CD4-positive, alpha-beta T cell (primary cell): ENCODE measurements at regions not wholly inside any gene's neighbourhood (a gene's known extent, or its start where the extent isn't known, plus 50 kb on each side); places are given as distances from the start of the nearest gene placed in this dataset.

ENCODE experiments used
- ATAC-seq: fragments of 200-7000 bp; cut with Tn5 transposase; one replicate; pipeline ENCODE4 v1.10.0; 2022; ENCODE audit warnings: mild to moderate bottlenecking; ENCODE audit not compliant: poor library complexity
- CTCF ChIA-PET: fragments of 350-600 bp; sonication (Branson Sonifier 250); formaldehyde crosslinking; loops from one replicate; lab custom pipeline; 2021; ENCODE audit warnings: antibody characterized with exemption, inconsistent platforms; lab: Charles Lee
- POLR2A ChIA-PET: fragments of 350-600 bp; sonication (Branson Sonifier 250); formaldehyde crosslinking; loops from one replicate; lab custom pipeline; 2021; ENCODE audit warnings: antibody characterized with exemption, inconsistent platforms; lab: Charles Lee
- DNase-seq, 14 experiments: peaks; one replicate each; pipeline ENCODE4 v3.0.0-alpha.2; 2013 to 2020; ENCODE audit warnings: mixed read lengths in 2 of 14
- H3K27ac ChIP-seq, 2 donors: one replicate each; pipeline versions ENCODE4 v1.5.1 to v1.7.0; 2013; ENCODE audit warnings: low read length in 2 of 2, low read depth in 1 of 2, mild to moderate bottlenecking in 1 of 2
- H3K27me3 ChIP-seq, 2 experiments: 1 replicate in 1 of 2; 2 replicates in 1 of 2; pipeline versions ENCODE4 v1.6.1 to v1.7.0; 2013; ENCODE audit warnings: low read length in 2 of 2, control low read depth in 1 of 2, mild to moderate bottlenecking in 1 of 2, moderate library complexity in 1 of 2; ENCODE audit not compliant: insufficient read depth in 2 of 2, control insufficient read depth in 1 of 2
- H3K36me3 ChIP-seq: one replicate; pipeline ENCODE4 v1.6.1; 2013; ENCODE audit warnings: low read length, control low read depth; ENCODE audit not compliant: insufficient read depth
- H3K4me1 ChIP-seq: one replicate; pipeline ENCODE4 v1.6.1; 2013; ENCODE audit warnings: low read length, control low read depth; ENCODE audit not compliant: insufficient read depth
- H3K4me3 ChIP-seq: one replicate; pipeline ENCODE4 v1.5.1; 2013; ENCODE audit warnings: mild to moderate bottlenecking, low read length, moderate library complexity
- H3K9me3 ChIP-seq, 2 experiments: 1 replicate in 1 of 2; 2 replicates in 1 of 2; pipeline versions ENCODE4 v1.6.1 to v1.7.0; 2013; ENCODE audit warnings: low read length in 2 of 2, mild to moderate bottlenecking in 2 of 2, control low read depth in 1 of 2, moderate library complexity in 1 of 2; ENCODE audit not compliant: control insufficient read depth in 1 of 2, insufficient read depth in 1 of 2
- H3K27ac Mint-ChIP-seq: one replicate; pipeline ENCODE4 v1.8.0; 2020; ENCODE audit warnings: mixed read lengths
- H3K27me3 Mint-ChIP-seq: one replicate; pipeline ENCODE4 v1.8.0; 2021; ENCODE audit warnings: mixed read lengths
- H3K36me3 Mint-ChIP-seq: one replicate; pipeline ENCODE4 v1.8.0; 2021; ENCODE audit warnings: low read depth, mixed read lengths
- H3K4me1 Mint-ChIP-seq: one replicate; pipeline ENCODE4 v1.8.0; 2021; ENCODE audit warnings: low read depth, mixed read lengths
- H3K4me3 Mint-ChIP-seq: one replicate; pipeline ENCODE4 v1.8.0; 2020; ENCODE audit warnings: mild to moderate bottlenecking, mixed read lengths
- H3K9me3 Mint-ChIP-seq: one replicate; pipeline ENCODE4 v1.8.0; 2020; ENCODE audit warnings: mixed read lengths
- CTCF ChIP-seq: fragments of 200-600 bp; IDR thresholded peaks from one replicate; pipeline ENCODE4 v1.8.0; 2022; ENCODE audit warnings: antibody characterized with exemption, mild to moderate bottlenecking
- intact Hi-C, 2 experiments: fragments of 100-400 bp; cut with DNase I in 1 of 2; cut with micrococcal nuclease in 1 of 2; formaldehyde crosslinking; loops; one replicate each; pipeline versions ENCODE4 v1.15.1 to v1.9.0; 2023 to 2025; cut with DNase I, micrococcal nuclease

GRCh38 chr4:138053641-138054301 is 188.4 kb downstream of the SLC7A11 start:
- H3K9me3 Mint-ChIP-seq: no peaks in the 10 kb centered on the region
- intact Hi-C loops: no loop called here
- Histone ChIP-seq H3K9me3 (peaks cover 0 to 8% of the 10 kb centered on the region in 2 experiments), H3K27ac (no peak overlapping the region), H3K36me3 (no peaks in the 10 kb centered on the region), H3K4me3 (no peak overlapping the region), H3K27me3 (no peaks in the 10 kb centered on the region), H3K4me1 (no peaks in the 10 kb centered on the region)
- no peaks in the 10 kb centered on the region for H3K27me3 Mint-ChIP-seq
- ChIA-PET POLR2A (no interaction called here), CTCF (no interaction called here)
- no peak for TF ChIP-seq CTCF
- ATAC-seq (no peak), DNase-seq (no peak)
- no peaks in the 10 kb centered on the region for H3K4me1 Mint-ChIP-seq
- no peak overlapping the region for H3K4me3 Mint-ChIP-seq
- H3K36me3 Mint-ChIP-seq: no peaks in the 10 kb centered on the region
- no peak overlapping the region for H3K27ac Mint-ChIP-seq

GRCh38 chr4:138052806-138053632 is 189.1 kb downstream of the SLC7A11 start:
- H3K9me3 Mint-ChIP-seq: no peaks in the 10 kb centered on the region
- no peak overlapping the region for H3K27ac Mint-ChIP-seq
- Histone ChIP-seq H3K27me3 (no peaks in the 10 kb centered on the region), H3K36me3 (no peaks in the 10 kb centered on the region), H3K9me3 (peaks cover 0 to 8% of the 10 kb centered on the region in 2 experiments), H3K4me3 (no peak overlapping the region), H3K27ac (no peak overlapping the region), H3K4me1 (no peaks in the 10 kb centered on the region)
- H3K4me1 Mint-ChIP-seq: no peaks in the 10 kb centered on the region
- ATAC-seq (no peak), DNase-seq (no peak)
- TF ChIP-seq CTCF: no peak
- POLR2A ChIA-PET: no interaction called here
- H3K4me3 Mint-ChIP-seq: no peak overlapping the region
- H3K36me3 Mint-ChIP-seq: no peaks in the 10 kb centered on the region
- H3K27me3 Mint-ChIP-seq: no peaks in the 10 kb centered on the region
- intact Hi-C loops: no loop called here
- CTCF ChIA-PET: no interaction called here

- TF ChIP-seq CTCF: no peak
- H3K9me3 ChIP-seq: peaks cover 0 to 8% of the 10 kb centered on the region in 2 experiments
- H3K4me1 ChIP-seq: no peaks in the 10 kb centered on the region
- no peak overlapping the region for H3K27ac ChIP-seq
- H3K36me3 Mint-ChIP-seq: no peaks in the 10 kb centered on the region
- ATAC-seq (no peak), DNase-seq (no peak)
- no peaks in the 10 kb centered on the region for H3K27me3 Mint-ChIP-seq
- H3K4me3 ChIP-seq: no peak overlapping the region
- intact Hi-C loops: no loop called here
- H3K27ac Mint-ChIP-seq: no peak overlapping the region
- ChIA-PET CTCF (no interaction called here), POLR2A (no interaction called here)
- H3K27me3 ChIP-seq: no peaks in the 10 kb centered on the region
- H3K36me3 ChIP-seq: no peaks in the 10 kb centered on the region
- no peaks in the 10 kb centered on the region for H3K9me3 Mint-ChIP-seq
- no peaks in the 10 kb centered on the region for H3K4me1 Mint-ChIP-seq
- H3K4me3 Mint-ChIP-seq: no peak overlapping the region
Observed at GRCh38 chr4:138051157-138051556, 191.0 kb downstream of the SLC7A11 start.
